ENCODE measurements at regions not wholly inside any gene's neighbourhood (a gene's known extent, or its start where the extent isn't known, plus 50 kb on each side); places are given as distances from the start of the nearest gene placed in this dataset.

- H3K4me3 ChIP-seq (ENCODE audit: low read depth, low read length): no peak overlapping the region
- TF ChIP-seq CTCF (conservative IDR thresholded peaks at IDR 0.05; ENCODE audit: low read depth, low read length): no peak
- DNase-seq (ENCODE audit: low read depth): no peak
Measured at GRCh38 chr1:57727121-57727520, 303.3 kb upstream of the DAB1 start.

GRCh38 chr1:57725318-57725717, 301.5 kb upstream of the DAB1 start:
- DNase-seq (ENCODE audit: low read depth): no peak
- TF ChIP-seq CTCF (conservative IDR thresholded peaks at IDR 0.05; ENCODE audit: low read depth, low read length): no peak

GRCh38 chr1:57724535-57724934, 300.7 kb upstream of the DAB1 start:
- no peak for TF ChIP-seq CTCF (conservative IDR thresholded peaks at IDR 0.05; ENCODE audit: low read depth, low read length)
- DNase-seq (ENCODE audit: low read depth): no peak
- H3K4me3 ChIP-seq (ENCODE audit: low read depth, low read length): no peak overlapping the region

More at GRCh38 chr1:57725318-57725717, 301.5 kb upstream of the DAB1 start:
- H3K4me3 ChIP-seq (ENCODE audit: low read depth, low read length): no peak overlapping the region

- H3K4me3 ChIP-seq (ENCODE audit: low read depth, low read length): no peak overlapping the region
- no peak for TF ChIP-seq CTCF (conservative IDR thresholded peaks at IDR 0.05; ENCODE audit: low read depth, low read length)
- no peak for DNase-seq (ENCODE audit: low read depth)
Measured at GRCh38 chr1:57722285-57722978, 298.6 kb upstream of the DAB1 start.

- no peak overlapping the region for H3K4me3 ChIP-seq (ENCODE audit: low read depth, low read length)
- TF ChIP-seq CTCF (conservative IDR thresholded peaks at IDR 0.05; ENCODE audit: low read depth, low read length): no peak
- no peak for DNase-seq (ENCODE audit: low read depth)
Measured at GRCh38 chr1:57721001-57721400, 297.1 kb upstream of the DAB1 start.

- TF ChIP-seq CTCF (conservative IDR thresholded peaks at IDR 0.05; ENCODE audit: low read depth, low read length): no peak
- no peak for DNase-seq (ENCODE audit: low read depth)
- H3K4me3 ChIP-seq (ENCODE audit: low read depth, low read length): no peak overlapping the region
Measured at GRCh38 chr1:57719274-57719673, 295.4 kb upstream of the DAB1 start.

GRCh38 chr1:57713501-57713900, 289.6 kb upstream of the DAB1 start:
- no peak for TF ChIP-seq CTCF (conservative IDR thresholded peaks at IDR 0.05; ENCODE audit: low read depth, low read length)
- no peak overlapping the region for H3K4me3 ChIP-seq (ENCODE audit: low read depth, low read length)
- no peak for DNase-seq (ENCODE audit: low read depth)
